GM19328 (cell line): ENCODE measurements at regions not wholly inside any gene's neighbourhood (a gene's known extent, or its start where the extent isn't known, plus 50 kb on each side); places are given as distances from the start of the nearest gene placed in this dataset.
"Not testable (repeated sequence)": the region's sequence is repeated elsewhere in the genome, so short reads cannot be mapped to it uniquely, and the experiment has no call there.

ENCODE experiments used
- ATAC-seq: cut with Tn5 transposase; IDR thresholded peaks from one replicate; pipeline ENCODE4 v1.9.1; 2021; ENCODE audit warnings: mild to moderate bottlenecking, moderate library complexity; ENCODE audit not compliant: unreplicated experiment

DNA sequence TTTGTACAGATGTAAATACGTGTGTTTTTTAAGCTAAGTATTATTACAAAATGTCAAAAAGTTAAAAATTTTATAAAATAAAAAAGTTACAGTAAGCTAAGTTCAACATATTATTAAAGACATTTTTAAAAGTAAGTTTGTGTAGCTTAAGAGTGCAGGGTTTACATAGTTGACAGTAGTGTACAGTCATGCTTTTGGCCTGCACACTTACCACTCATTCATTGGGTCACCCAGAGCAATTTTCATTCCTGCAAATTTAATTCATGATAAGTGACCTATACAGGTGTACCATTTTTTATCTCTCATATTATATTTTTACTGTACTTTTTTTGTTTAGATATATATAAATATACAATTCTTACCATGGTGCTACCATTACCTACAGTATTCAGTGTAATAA is 769.9 kb upstream of the SLITRK6 start:
- ATAC-seq = no peak

DNA sequence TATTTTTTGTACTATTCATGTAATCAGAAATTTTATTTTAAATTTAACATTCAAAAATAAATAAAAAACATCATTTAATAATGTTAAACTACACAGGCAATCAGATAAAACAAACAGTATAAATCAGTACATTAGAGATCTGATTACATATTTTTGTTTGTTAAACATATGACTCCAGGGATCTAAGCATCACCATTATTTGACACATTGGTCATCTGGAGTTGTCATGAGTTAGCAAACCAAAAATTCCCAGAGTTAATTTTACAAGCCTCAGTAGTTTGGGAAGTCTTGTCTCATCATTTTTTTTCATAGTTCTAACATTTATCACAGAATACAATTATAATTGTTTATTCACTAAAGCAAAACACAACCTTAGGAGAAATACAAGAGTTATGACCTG is 770.8 kb upstream of the SLITRK6 start:
- ATAC-seq = no peak

DNA sequence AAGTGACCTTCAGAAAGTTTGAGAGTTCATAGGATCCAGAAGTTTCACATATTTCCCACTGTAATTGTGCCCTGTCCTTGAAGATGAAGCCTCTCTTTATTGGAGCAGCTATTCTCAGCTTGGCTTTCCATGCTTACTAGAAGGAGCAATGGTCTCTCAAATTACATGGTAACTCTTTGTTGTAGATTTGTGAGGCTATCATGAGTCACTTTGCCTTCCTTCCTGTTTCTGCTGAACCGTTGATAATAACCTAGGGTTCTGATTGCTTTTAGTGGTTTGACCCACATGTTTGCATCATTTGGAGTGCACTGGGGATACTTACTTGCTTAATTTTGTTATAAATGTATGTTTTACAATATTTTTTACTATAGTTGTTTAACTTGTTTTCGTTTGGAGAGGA is 772.9 kb upstream of the SLITRK6 start:
- no peak for ATAC-seq

DNA sequence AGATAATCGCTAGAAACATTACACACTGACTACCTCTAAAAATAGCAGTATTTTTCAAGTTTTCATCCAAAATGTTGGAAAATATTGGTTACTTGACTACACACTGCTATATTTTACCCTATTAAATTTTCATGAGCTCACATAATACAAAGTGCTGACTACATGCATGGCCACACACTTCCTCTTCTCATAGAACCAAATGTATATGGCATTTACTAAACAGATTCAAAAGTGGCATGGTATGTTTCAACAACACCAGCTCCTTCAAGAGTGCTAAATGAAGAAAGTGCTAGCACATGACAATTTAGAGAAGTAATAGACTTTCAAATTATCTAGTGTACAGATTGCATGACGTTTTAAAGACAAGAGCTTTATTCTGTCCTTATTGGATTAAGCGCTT is 780.4 kb upstream of the SLITRK6 start:
- ATAC-seq = no peak

DNA sequence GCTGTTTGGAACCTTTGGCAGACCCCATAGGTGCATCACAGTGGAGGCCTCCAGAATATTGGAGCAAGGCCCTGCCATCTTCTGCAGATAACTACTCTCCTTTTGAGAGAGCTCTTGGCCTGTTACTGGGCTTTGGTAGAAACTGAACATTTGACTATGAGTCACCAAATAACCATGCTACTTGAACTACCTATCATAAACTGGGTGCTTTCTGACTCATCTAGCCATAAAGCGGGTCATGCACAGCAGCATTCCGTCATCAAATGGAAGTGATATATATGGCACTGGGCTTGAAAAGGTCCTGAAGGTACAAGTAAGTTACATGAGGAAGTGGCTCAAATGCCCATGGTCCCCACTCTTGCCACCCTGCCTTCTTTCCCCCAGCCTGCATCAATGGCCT is 782.5 kb upstream of the SLITRK6 start:
- ATAC-seq = no peak

DNA sequence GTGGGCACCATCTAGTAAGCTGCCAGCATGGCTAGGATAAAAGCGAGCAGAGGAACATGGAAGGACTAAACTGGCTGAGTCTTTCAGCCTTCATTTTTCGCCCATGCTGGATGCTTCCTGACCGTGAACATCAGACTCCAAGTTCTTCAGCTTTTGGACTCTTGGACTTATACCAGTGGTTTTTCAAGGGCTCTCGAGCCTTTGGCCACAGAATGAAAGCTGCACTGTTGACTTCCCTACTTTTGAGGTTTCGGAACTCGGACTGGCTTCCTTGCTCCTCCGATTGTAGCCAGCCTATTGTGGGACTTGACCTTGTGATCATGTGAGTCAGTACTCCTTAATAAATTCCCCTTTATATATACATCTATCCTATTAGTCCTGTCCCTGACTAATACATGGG is 785.1 kb upstream of the SLITRK6 start:
- ATAC-seq = no peak

DNA sequence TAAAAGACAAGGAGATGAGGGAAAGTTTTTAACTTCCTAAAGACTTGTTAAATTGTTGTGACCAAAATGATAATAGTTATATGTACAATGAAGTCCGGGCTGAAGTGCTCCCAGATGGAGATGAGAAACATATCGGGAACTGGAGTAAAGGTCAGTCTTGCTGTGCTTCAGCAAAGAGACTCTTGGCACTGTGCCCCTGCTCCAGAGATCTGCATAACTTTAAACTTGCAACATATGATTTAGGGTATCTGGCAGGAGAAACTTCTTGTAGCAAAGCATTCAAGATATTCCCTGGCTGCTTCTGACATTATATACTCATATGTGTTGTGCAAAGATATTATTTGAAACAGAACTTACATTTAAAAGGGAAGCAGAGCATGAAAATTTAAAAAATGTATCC is 786.6 kb upstream of the SLITRK6 start:
- no peak for ATAC-seq

DNA sequence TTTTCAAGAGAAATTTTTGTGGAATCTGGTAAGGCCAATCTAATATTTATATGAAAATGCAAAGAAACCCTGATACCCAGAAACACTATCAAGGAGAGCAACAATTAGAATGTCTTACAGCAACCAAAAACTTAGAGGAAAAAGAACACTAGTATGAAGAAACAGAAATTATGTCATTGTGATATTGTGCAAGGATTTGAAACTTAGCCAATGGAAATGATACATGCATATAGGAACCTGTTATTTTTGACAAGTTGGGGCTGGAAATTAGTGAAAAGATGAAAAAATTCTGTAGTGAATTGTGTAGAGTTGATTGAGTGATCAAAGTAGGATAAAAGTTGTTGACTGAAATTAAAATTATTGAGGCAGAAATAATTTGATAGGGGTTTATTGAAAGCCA is 792.6 kb upstream of the SLITRK6 start:
- ATAC-seq = no peak

DNA sequence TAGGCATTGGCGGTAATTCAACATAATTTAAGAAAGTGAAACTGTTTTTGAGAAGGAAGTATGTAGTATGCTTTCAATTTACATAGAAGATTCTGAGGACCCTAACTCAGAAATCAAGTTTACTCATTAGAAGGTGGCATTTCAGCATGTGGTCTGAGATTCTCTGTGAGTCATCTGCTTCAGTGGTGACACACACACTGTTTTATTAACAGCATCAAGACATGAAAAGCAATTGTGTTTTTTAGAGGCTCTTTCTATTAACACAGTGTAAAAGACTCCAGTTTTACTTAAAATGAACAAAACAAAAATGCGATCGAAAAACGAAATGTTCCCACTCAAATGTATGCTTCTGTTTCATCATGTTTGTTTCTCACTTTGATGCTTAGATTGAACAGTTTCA is 802.1 kb upstream of the SLITRK6 start:
- no peak for ATAC-seq

DNA sequence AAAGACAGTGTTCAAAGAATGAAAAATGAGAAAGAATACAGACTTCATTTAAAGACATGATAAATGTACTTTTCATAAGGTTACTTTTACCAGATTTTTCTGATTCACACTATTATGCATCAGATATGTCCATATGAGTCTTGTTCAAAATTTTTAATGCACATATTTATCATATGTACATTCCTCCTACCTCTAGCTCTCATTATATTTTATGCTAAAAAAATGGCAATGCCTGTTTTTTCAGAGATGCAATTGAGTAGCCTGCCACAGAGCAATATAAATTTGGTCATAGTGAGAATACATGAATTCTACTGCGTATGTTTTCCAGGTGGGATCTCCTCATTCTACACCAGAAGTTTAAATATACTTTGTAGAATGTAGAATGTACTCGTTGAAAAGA is 807.0 kb upstream of the SLITRK6 start:
- ATAC-seq = no peak

DNA sequence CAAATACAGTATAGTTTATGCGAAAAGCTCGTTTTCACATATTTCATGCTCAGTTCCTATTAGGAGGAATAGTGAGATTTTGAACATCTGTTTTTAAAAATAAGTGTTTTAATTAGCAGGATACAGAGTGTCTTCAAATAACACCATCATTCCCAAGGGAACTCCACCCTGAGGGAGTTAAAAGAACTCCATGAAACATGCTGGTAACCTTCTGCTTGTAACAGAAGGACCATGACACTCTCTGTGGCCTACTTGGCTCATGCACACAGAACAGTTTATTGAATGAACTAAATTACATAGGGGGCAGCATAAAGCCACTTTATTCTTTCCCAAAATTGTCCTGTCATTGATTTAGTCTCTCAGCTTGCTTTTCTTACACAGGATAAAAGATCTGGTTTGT is 809.5 kb upstream of the SLITRK6 start:
- no peak for ATAC-seq

DNA sequence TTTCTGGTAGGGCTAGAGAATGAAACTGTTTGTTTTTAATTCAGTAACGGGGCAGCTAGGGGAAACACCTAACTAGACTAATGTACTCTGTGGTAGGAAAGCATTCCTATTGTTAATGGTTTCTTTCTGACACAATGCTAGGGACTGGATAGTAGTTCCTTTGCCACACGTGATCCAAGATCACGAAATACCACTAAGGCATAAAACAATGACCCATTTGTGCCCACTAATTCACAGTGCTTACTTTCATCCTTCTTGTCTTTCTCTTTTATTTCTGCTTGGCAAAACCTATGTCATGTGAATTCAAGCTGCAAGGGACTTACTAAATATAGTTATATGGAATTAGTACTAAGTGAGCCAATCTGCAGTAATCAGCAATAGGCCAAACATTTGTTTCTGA is 834.1 kb upstream of the SLITRK6 start:
- ATAC-seq = no peak

DNA sequence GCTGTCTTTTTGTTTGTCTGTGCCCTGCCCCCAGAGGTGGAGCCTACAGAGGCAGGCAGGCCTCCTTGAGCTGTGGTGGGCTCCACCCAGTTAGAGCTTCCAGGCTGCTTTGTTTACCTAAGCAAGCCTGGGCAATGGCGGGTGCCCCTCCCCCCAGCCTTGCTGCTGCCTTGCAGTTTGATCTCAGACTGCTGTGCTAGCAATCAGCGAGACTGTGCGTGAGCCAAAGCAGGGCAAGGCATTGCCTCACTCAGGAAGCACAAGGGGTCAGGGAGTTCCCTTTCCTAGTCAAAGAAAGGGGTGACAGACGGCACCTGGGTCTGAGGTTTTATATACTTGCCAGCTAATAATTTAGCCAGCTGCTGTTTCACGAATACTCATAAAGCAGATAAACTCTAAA is 852.0 kb upstream of the SLITRK6 start:
- not testable (repeated sequence) for ATAC-seq

DNA sequence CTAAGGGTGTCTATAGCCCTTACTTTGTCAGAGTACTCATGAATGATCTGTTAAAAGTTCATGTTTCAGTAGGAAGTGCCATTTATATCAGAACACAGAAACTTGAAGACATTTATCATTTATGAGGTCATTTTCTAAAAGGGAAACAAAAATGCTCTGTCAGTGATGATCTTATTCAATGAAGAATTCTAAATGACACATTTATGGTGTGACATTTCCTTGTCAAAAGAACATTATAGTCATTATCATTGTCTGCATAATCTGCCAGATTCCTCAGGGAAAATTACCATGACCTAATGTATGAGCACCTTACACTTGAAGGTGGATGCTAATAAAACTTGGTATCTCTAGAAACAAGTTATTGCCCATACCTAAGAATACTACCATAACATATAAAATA is 853.8 kb upstream of the SLITRK6 start:
- ATAC-seq = no peak

DNA sequence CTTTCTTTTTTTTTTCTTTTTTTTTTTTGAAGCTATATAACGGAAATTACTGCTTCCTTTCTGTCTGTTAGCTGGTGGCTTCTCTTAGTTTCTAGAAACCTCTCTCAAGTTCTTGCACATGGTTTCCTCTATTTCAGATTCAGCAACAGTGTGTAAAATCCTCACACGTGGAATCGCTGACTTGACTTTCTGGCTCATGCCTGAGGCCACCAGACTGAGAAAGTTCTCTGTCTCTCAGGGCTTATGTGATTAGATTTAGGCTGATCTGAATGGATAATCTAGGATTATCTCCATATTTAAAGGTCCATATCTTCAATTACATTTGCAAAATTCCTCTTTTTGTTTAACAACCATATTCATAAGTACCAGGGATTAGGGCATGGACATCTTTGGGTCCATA is 856.3 kb upstream of the SLITRK6 start:
- no peak for ATAC-seq

DNA sequence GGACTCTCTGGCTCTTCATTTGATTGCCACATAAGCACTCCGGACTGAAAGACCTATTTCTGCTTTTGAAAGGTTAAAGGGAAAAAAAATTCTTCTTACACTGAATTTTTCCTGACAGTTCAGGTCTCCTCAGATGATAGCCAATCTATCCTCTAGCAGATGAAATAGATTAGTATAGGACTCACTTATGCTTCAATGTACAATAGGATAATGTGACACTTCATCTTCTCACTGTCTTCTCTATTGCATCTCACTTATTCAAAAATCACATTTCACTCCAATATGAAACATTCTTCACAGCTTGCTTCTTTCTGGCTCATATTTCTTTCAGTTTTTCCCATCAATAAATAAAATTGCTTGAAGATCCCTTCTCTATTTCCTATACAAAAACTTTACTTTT is 860.9 kb upstream of the SLITRK6 start:
- ATAC-seq = no peak

DNA sequence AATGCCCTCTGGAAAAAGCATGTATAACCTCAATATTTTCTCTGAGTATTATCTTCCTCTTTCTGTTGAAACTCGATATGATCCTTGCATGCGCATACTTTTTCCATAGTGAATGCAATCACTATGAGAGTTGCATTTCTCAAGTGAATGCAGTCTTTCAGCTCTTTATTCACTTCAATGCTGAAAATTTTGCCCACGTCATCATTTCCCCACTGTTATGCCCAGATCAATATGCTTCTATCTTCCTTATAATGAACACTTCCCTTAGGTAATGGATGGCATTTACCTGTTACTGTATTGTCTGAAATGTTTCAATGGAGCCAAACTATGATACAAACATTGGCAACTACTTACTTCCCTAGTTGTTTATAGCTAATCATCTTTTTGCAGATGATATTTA is 866.6 kb upstream of the SLITRK6 start:
- no peak for ATAC-seq

DNA sequence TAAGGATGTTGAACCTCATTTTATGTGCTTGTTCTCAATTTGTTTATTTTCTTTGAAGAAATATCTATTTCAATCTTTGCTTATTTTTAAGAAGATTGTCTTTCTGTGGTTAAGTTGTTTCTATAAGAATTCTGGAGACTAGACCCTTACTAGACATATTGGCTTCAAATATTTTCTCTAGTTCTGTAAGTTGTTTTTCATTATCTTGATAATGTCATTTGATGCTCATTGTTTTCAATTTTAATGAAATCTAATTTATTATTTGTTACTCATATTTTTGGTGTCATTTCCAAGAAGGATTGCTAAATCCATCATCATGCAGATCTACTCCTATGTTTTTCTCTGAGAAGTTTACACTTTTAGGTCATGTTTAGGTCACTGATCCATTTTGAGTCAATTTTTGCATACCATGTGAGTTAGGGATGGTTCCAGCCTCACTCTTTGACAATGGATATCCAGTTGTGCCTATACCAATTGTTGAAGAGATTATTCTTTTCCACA is 874.8 kb upstream of the SLITRK6 start:
- ATAC-seq = no peak

DNA sequence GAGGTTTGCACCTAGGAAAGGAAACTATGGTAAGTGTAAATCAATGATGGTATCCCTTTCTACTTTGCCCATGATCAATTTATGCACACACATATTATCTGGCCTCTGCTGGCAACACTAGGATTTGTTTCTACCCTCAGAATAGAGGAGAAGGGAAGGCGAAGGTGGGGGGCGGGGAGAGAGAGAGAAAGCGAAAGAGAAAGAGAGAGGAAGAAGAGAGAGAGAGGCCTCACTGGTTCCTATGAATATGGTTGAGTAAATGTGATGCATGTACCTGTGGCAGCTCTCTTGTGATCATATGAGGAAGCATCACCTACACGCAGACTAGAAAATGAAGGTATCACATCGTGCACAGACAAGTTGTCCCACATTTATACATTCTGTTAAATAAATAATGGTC is 882.0 kb upstream of the SLITRK6 start:
- no peak for ATAC-seq

DNA sequence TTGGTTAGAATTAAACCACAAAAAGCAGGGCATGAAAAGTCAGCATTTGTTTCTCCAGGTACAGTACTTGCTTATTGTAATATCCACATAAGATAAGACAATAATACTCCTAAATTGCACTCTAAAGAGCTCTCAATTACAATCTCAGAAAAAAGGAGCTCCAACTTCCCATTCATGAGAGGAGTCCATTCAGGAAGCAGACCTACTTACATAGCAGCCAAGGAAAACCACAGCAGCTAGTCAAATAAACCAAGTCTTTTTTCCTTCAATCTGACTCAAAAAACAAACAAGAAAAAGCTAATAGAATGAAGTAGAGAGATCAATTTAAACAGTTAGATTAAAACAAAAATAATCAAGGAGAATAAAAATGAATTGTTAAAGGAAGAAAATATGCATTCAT is 885.2 kb upstream of the SLITRK6 start:
- no peak for ATAC-seq

DNA sequence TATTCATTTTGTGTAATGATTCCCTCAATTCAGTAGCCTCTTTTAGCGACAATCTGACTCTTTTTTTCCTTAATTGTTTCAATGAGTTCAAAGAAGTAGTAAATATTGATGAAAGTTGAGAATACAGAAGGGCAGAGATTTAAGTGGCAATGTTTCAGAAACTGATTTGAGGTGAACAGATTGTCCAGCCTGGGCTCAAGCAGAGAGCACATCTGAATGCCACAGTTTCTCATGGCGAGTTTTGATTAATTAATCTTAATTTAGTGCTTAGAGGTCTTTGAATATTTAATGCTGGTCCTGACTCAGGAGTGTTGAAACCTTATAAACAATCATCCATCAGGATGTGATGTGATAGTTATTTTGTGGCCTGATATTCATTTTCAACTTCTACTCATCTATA is 890.7 kb upstream of the SLITRK6 start:
- ATAC-seq = no peak

DNA sequence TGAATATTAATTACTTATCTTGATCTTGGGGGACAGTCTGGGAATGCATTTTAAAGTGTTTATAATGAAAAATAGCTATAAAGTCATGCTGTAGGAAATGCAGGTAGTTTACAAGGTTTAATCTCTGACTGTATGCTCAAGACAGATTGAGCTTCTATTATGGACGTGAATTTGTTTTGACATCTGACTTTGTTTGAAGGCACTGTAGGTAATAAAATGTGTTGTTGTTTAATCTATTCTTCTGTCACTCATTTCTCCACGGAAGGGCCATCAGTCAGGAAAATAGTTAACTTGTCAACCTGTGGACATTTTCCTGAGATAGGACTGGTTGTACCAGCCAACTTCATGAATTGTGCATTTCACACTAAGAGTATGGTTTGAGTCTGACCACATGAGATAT is 893.1 kb upstream of the SLITRK6 start:
- no peak for ATAC-seq

DNA sequence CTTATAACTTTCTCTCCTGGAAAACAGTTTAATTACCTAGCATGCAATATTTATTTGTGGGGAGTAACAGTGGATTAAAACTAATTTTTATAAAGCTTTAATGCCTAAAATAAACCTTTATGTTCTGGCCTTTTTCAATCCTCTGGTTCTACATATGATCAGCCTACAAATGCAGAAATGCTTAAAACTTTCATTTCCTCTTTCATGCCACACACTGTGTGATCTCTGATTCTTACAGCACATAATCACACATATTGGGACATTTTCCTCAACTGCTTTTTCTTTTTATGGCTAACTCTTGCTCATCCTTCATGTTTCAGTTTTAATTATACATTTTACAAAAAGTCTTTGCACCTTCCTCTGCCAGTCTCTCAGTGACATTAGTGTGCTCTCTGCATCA is 910.8 kb upstream of the SLITRK6 start:
- ATAC-seq = no peak

DNA sequence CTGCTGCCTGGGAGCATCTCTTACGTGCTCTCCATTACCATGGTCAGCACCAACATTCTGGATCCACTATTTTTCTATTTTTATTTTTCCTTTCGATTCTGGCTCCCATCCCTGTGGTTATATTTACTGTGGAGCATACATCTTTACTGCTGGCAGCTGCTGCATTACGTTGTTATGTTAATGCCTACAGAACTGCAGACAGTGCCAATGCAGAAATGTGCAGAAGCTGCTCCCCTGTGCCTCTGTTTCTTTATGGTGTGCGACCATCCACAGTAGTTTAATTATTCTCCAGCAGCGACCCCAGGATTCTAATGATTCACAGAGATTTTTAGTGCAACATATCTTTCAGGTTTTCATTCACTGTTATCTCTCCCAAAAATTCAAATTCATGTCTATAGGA is 911.7 kb upstream of the SLITRK6 start:
- ATAC-seq = no peak
